CD4-positive, alpha-beta memory T cell (primary cell): ENCODE measurements at regions not wholly inside any gene's neighbourhood (a gene's known extent, or its start where the extent isn't known, plus 50 kb on each side); places are given as distances from the start of the nearest gene placed in this dataset.

Source experiments
- CTCF ChIA-PET: fragments of 350-600 bp; sonication (Branson Sonifier 250); formaldehyde crosslinking; loops from one replicate; lab custom pipeline; 2021; ENCODE audit warnings: inconsistent platforms; ENCODE audit not compliant: partially characterized antibody; lab: Charles Lee
- POLR2A ChIA-PET: fragments of 350-600 bp; sonication (Branson Sonifier 250); formaldehyde crosslinking; loops from one replicate; lab custom pipeline; 2021; ENCODE audit not compliant: partially characterized antibody; lab: Charles Lee
- DNase-seq, 5 donors: peaks; one replicate each; pipeline versions ENCODE4 v3.0.0 to v3.0.0-alpha.2; 2020 to 2022; ENCODE audit warnings: mixed read lengths in 1 of 5
- H3K27ac ChIP-seq: one replicate; pipeline ENCODE4 v1.7.0; 2013; ENCODE audit warnings: low read depth, low read length
- H3K27me3 ChIP-seq: 2 replicates; pipeline ENCODE4 v1.7.0; 2013; ENCODE audit warnings: mild to moderate bottlenecking, low read length, moderate library complexity; ENCODE audit not compliant: insufficient read depth
- H3K36me3 ChIP-seq: 2 replicates; pipeline ENCODE4 v1.7.0; 2013; ENCODE audit warnings: mild to moderate bottlenecking, low read length, moderate library complexity; ENCODE audit not compliant: insufficient read depth
- H3K4me1 ChIP-seq: 2 replicates; pipeline ENCODE4 v1.7.0; 2013; ENCODE audit warnings: mild to moderate bottlenecking, low read length, moderate library complexity; ENCODE audit not compliant: insufficient read depth
- H3K4me3 ChIP-seq, 2 donors: one replicate each; pipeline ENCODE4 v1.7.0; 2013; ENCODE audit warnings: low read length in 2 of 2, mild to moderate bottlenecking in 1 of 2
- H3K9me3 ChIP-seq, 2 donors: one replicate each; pipeline ENCODE4 v1.7.0; 2013; ENCODE audit warnings: low read length in 2 of 2, control low read depth in 1 of 2; ENCODE audit not compliant: control insufficient read depth in 1 of 2
- H3K27ac Mint-ChIP-seq, 7 donors: one replicate each; pipeline ENCODE4 v1.8.0; 2020 to 2021; ENCODE audit warnings: mixed read lengths in 7 of 7, mild to moderate bottlenecking in 6 of 7, inconsistent platforms in 3 of 7, moderate library complexity in 3 of 7
- H3K27me3 Mint-ChIP-seq, 2 donors: one replicate each; pipeline ENCODE4 v1.8.0; 2020 to 2021; ENCODE audit warnings: mixed read lengths in 2 of 2
- H3K36me3 Mint-ChIP-seq, 2 donors: one replicate each; pipeline ENCODE4 v1.8.0; 2020 to 2021; ENCODE audit warnings: mixed read lengths in 2 of 2, inconsistent platforms in 1 of 2, mild to moderate bottlenecking in 1 of 2
- H3K4me1 Mint-ChIP-seq, 4 donors: one replicate each; pipeline ENCODE4 v1.8.0; 2020 to 2021; ENCODE audit warnings: mixed read lengths in 4 of 4, mild to moderate bottlenecking in 1 of 4
- H3K4me3 Mint-ChIP-seq, 8 donors: one replicate each; pipeline ENCODE4 v1.8.0; 2020 to 2021; ENCODE audit warnings: mixed read lengths in 8 of 8, mild to moderate bottlenecking in 7 of 8, moderate library complexity in 6 of 8, inconsistent platforms in 3 of 8
- H3K9me3 Mint-ChIP-seq, 8 donors: one replicate each; pipeline ENCODE4 v1.8.0; 2020 to 2021; ENCODE audit warnings: mixed read lengths in 8 of 8, mild to moderate bottlenecking in 5 of 8, inconsistent platforms in 3 of 8, moderate library complexity in 1 of 8
- intact Hi-C: fragments of 100-400 bp; cut with micrococcal nuclease; formaldehyde crosslinking; loops from one replicate; pipeline ENCODE4 v1.15.1; 2023

DNA sequence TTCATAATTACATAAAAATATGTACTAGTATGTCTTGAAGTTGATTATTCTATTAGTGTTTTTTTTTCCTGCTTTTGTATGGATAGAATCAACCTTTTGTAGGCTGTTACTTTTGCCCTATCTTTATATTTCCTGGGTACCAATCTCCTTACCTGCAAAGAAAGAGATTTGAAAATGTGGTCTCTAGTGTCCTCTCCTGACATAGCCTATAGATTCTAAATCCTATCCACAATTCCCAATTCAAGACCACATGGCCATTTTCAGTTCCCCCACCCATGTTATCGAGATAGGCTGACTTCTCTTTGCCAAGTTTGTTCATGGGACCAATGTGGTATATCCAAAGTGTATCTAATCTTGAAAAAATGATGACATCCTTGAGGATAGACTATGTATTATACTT is 269.4 kb upstream of the SEMA3D start:
- CTCF ChIA-PET, result no interaction called here
- H3K4me3 ChIP-seq, result no peak overlapping the region
- intact Hi-C loops, result no loop called here
- POLR2A ChIA-PET, result no interaction called here
- H3K36me3 Mint-ChIP-seq, result no peaks in the 10 kb centered on the region
- H3K4me1 Mint-ChIP-seq, result no peaks in the 10 kb centered on the region
- peaks cover 0 to 6% (median 0%) of the 10 kb centered on the region in 8 donors for H3K9me3 Mint-ChIP-seq
- H3K27me3 Mint-ChIP-seq, result no peaks in the 10 kb centered on the region
- H3K27ac Mint-ChIP-seq, result no peak overlapping the region
- H3K4me1 ChIP-seq, result no peaks in the 10 kb centered on the region
- H3K36me3 ChIP-seq, result no peaks in the 10 kb centered on the region
- no peaks in the 10 kb centered on the region for H3K27me3 ChIP-seq
- H3K4me3 Mint-ChIP-seq, result no peak overlapping the region
- H3K27ac ChIP-seq, result no peak overlapping the region
- no peaks in the 10 kb centered on the region for H3K9me3 ChIP-seq
- no peak for DNase-seq

GRCh38 chr7:85454904-85455303 is 268.0 kb upstream of the SEMA3D start:
- Mint-ChIP-seq H3K4me1 (no peaks in the 10 kb centered on the region), H3K27me3 (no peaks in the 10 kb centered on the region), H3K36me3 (no peaks in the 10 kb centered on the region), H3K27ac (no peak overlapping the region), H3K9me3 (peaks cover 0 to 7% (median 2%) of the 10 kb centered on the region in 8 donors), H3K4me3 (no peak overlapping the region)
- Histone ChIP-seq H3K4me1 (no peaks in the 10 kb centered on the region), H3K36me3 (no peaks in the 10 kb centered on the region), H3K4me3 (no peak overlapping the region), H3K27me3 (no peaks in the 10 kb centered on the region), H3K9me3 (no peaks in the 10 kb centered on the region), H3K27ac (no peak overlapping the region)
- no peak for DNase-seq
- POLR2A ChIA-PET, result no interaction called here
- CTCF ChIA-PET, result no interaction called here
- intact Hi-C loops, result no loop called here

- no peaks in the 10 kb centered on the region for H3K4me1 Mint-ChIP-seq
- H3K27me3 Mint-ChIP-seq, result no peaks in the 10 kb centered on the region
- ChIA-PET POLR2A (no interaction called here), CTCF (no interaction called here)
- no peak overlapping the region for H3K27ac Mint-ChIP-seq
- H3K36me3 Mint-ChIP-seq, result no peaks in the 10 kb centered on the region
- no peak for DNase-seq
- H3K9me3 ChIP-seq, result no peaks in the 10 kb centered on the region
- no peaks in the 10 kb centered on the region for H3K27me3 ChIP-seq
- no peak overlapping the region for H3K4me3 Mint-ChIP-seq
- H3K9me3 Mint-ChIP-seq, result peaks cover 0 to 10% (median 3%) of the 10 kb centered on the region in 8 donors
- no peaks in the 10 kb centered on the region for H3K36me3 ChIP-seq
- H3K4me1 ChIP-seq, result no peaks in the 10 kb centered on the region
- H3K4me3 ChIP-seq, result no peak overlapping the region
- intact Hi-C loops, result no loop called here
- no peak overlapping the region for H3K27ac ChIP-seq
Observed at GRCh38 chr7:85452674-85453073, 265.8 kb upstream of the SEMA3D start.

- Histone ChIP-seq H3K9me3 (no peaks in the 10 kb centered on the region), H3K4me1 (no peaks in the 10 kb centered on the region), H3K27ac (no peak overlapping the region), H3K36me3 (no peaks in the 10 kb centered on the region), H3K4me3 (no peak overlapping the region), H3K27me3 (no peaks in the 10 kb centered on the region)
- Mint-ChIP-seq H3K4me1 (no peaks in the 10 kb centered on the region), H3K27ac (no peak overlapping the region), H3K4me3 (no peak overlapping the region), H3K27me3 (no peaks in the 10 kb centered on the region), H3K36me3 (no peaks in the 10 kb centered on the region), H3K9me3 (peaks cover 0 to 11% (median 3%) of the 10 kb centered on the region in 8 donors)
- CTCF ChIA-PET, result no interaction called here
- no peak for DNase-seq
- intact Hi-C loops, result no loop called here
- POLR2A ChIA-PET, result no interaction called here
Observed at GRCh38 chr7:85449478-85449877, 262.6 kb upstream of the SEMA3D start.

DNA sequence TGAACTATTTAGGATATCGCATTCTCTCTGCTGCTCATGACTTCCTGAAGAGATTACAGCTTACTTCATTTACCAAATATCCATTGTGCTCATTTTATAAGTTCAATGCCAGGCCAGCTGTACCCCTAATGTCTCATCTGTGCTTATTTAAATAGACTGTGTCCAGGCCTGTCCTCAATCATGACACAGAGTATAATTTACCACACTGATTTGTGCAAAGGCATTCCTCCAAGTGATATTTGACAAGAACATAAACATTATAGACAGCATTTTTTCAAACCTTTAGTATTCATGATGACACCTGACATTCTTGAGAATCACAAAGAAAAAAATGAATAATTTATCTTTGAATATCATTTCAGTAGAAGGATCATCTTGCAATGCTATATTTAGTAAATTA is 260.1 kb upstream of the SEMA3D start:
- no peaks in the 10 kb centered on the region for H3K4me1 ChIP-seq
- peaks cover 0 to 11% (median 3%) of the 10 kb centered on the region in 8 donors for H3K9me3 Mint-ChIP-seq
- no peak for DNase-seq
- H3K27me3 ChIP-seq, result no peaks in the 10 kb centered on the region
- peaks cover 0 to 3% of the 10 kb centered on the region in 2 donors for H3K9me3 ChIP-seq
- H3K4me3 ChIP-seq, result no peak overlapping the region
- no peaks in the 10 kb centered on the region for H3K36me3 Mint-ChIP-seq
- H3K27ac ChIP-seq, result no peak overlapping the region
- no peaks in the 10 kb centered on the region for H3K4me1 Mint-ChIP-seq
- intact Hi-C loops, result no loop called here
- H3K27me3 Mint-ChIP-seq, result no peaks in the 10 kb centered on the region
- ChIA-PET CTCF (no interaction called here), POLR2A (no interaction called here)
- H3K27ac Mint-ChIP-seq, result no peak overlapping the region
- H3K36me3 ChIP-seq, result no peaks in the 10 kb centered on the region
- H3K4me3 Mint-ChIP-seq, result no peak overlapping the region

DNA sequence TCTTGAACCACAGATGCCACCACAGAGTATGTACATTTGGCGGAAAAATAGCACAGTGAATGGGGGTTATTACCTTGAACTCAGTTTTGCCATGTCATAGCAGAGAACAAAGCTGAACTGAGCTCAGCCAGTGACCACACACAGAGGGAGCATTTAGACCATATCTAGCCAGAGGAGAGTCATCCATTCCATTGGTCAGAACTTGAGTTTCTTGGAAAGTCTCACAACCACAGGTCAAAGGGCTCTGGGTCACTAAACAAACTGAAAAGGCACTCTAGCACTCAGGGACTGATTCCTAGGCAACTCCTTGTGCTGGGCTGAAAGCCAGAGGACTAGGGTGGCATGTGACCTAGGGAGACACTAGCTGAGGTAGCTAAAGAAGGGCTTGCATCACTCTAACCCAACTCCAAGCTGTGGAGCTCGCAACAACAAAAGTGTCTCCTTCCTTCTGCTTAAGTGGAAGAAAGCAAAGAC is 239.7 kb upstream of the SEMA3D start:
- Histone ChIP-seq H3K4me3 (no peak overlapping the region), H3K4me1 (no peaks in the 10 kb centered on the region), H3K36me3 (no peaks in the 10 kb centered on the region), H3K9me3 (no peaks in the 10 kb centered on the region), H3K27ac (no peak overlapping the region), H3K27me3 (no peaks in the 10 kb centered on the region)
- H3K4me1 Mint-ChIP-seq, result no peaks in the 10 kb centered on the region
- H3K9me3 Mint-ChIP-seq, result peaks cover 0 to 16% (median 5%) of the 10 kb centered on the region in 8 donors
- no peak for DNase-seq
- POLR2A ChIA-PET, result no interaction called here
- H3K4me3 Mint-ChIP-seq, result no peak overlapping the region
- no peak overlapping the region for H3K27ac Mint-ChIP-seq
- H3K27me3 Mint-ChIP-seq, result no peaks in the 10 kb centered on the region
- H3K36me3 Mint-ChIP-seq, result no peaks in the 10 kb centered on the region
- CTCF ChIA-PET, result no interaction called here
- intact Hi-C loops, result no loop called here

- Histone ChIP-seq H3K4me3 (no peak overlapping the region), H3K4me1 (no peaks in the 10 kb centered on the region), H3K36me3 (no peaks in the 10 kb centered on the region), H3K27ac (no peak overlapping the region), H3K9me3 (no peaks in the 10 kb centered on the region), H3K27me3 (no peaks in the 10 kb centered on the region)
- intact Hi-C loops, result no loop called here
- ChIA-PET POLR2A (no interaction called here), CTCF (no interaction called here)
- peak overlapping the region in 1 of 7 donors; percentile 22 for H3K27ac Mint-ChIP-seq
- DNase-seq, result no peak
- H3K4me3 Mint-ChIP-seq, result no peak overlapping the region
- no peaks in the 10 kb centered on the region for H3K27me3 Mint-ChIP-seq
- H3K4me1 Mint-ChIP-seq, result no peaks in the 10 kb centered on the region
- no peaks in the 10 kb centered on the region for H3K36me3 Mint-ChIP-seq
- H3K9me3 Mint-ChIP-seq, result peaks cover 0 to 8% (median 4%) of the 10 kb centered on the region in 8 donors
Observed at GRCh38 chr7:85424298-85424697, 237.4 kb upstream of the SEMA3D start.
